GM12864 (cell line): ENCODE measurements at regions not wholly inside any gene's neighbourhood (a gene's known extent, or its start where the extent isn't known, plus 50 kb on each side); places are given as distances from the start of the nearest gene placed in this dataset.

ENCODE experiments used
- DNase-seq: peaks from one replicate; pipeline ENCODE4 v3.0.0-alpha.2; 2011; ENCODE audit warnings: low read depth
- H3K4me3 ChIP-seq: 2 replicates; pipeline ENCODE4 v1.5.1; 2011; ENCODE audit warnings: mild to moderate bottlenecking, low read depth, low read length, control low read depth
- CTCF ChIP-seq: IDR thresholded peaks from 2 replicates; pipeline ENCODE4 v1.5.1; 2011; ENCODE audit warnings: low read depth, mild to moderate bottlenecking, moderate library complexity, low read length, control low read depth, inconsistent platforms; ENCODE audit errors: missing control alignments

- no peak for TF ChIP-seq CTCF
- no peak overlapping the region for H3K4me3 ChIP-seq
- no peak for DNase-seq
Observed at GRCh38 chr9:135214706-135215105, 127.2 kb downstream of the OLFM1 start.

- DNase-seq = no peak
- H3K4me3 ChIP-seq = no peak overlapping the region
- no peak for TF ChIP-seq CTCF
Observed at GRCh38 chr9:135215571-135216161, 128.2 kb downstream of the OLFM1 start.

GRCh38 chr9:135216236-135216635, 128.8 kb downstream of the OLFM1 start:
- no peak overlapping the region for H3K4me3 ChIP-seq
- no peak for TF ChIP-seq CTCF
- no peak for DNase-seq

GRCh38 chr9:135216791-135217441, 129.4 kb downstream of the OLFM1 start:
- no peak for TF ChIP-seq CTCF
- no peak overlapping the region for H3K4me3 ChIP-seq
- no peak for DNase-seq

- TF ChIP-seq CTCF = no peak
- DNase-seq = no peak
- H3K4me3 ChIP-seq = no peak overlapping the region
Observed at GRCh38 chr9:135217836-135218235, 130.4 kb downstream of the OLFM1 start.

GRCh38 chr9:135218331-135219225, 131.1 kb downstream of the OLFM1 start:
- no peak overlapping the region for H3K4me3 ChIP-seq
- no peak for TF ChIP-seq CTCF
- no peak for DNase-seq
